ENCODE measurements at regions not wholly inside any gene's neighbourhood (a gene's known extent, or its start where the extent isn't known, plus 50 kb on each side); places are given as distances from the start of the nearest gene placed in this dataset.
A peak's percentile ranks its signal among the peaks of the same experiment; 100 is the strongest.

GRCh38 chr5:125103459-125103858 lies 357.0 kb upstream of the ZNF608 start:
- DNase-seq = no peak

- no peak for DNase-seq
Observed at GRCh38 chr5:125106271-125106670, 359.8 kb upstream of the ZNF608 start.

- DNase-seq = no peak
Observed at GRCh38 chr5:125106881-125107280, 360.4 kb upstream of the ZNF608 start.

- DNase-seq = no peak
Observed at GRCh38 chr5:125109293-125109692, 362.9 kb upstream of the ZNF608 start.

GRCh38 chr5:125109816-125110215 lies 363.4 kb upstream of the ZNF608 start:
- DNase-seq = no peak

- DNase-seq = no peak
Observed at GRCh38 chr5:125112196-125112595, 365.8 kb upstream of the ZNF608 start.

- peak; percentile 6 to 11 for DNase-seq
Observed at GRCh38 chr5:125113328-125113727, 366.9 kb upstream of the ZNF608 start.

DNA sequence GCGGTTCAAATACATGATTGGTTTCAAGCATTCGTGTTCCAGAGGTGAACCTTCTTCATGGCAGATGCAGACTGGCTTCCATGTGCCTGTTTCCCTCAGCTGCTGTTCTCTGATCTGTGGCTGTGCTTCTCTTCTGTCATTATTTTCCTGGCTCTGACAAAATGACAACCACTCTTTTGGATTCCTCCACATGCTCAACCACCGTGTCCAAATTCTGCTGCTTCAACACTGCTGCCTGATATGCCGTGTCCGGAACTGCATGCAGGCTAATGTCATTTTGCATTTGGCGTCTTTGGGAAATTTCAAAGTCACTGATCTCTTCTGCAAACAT lies 368.7 kb upstream of the ZNF608 start:
- no peak for DNase-seq

- no peak for DNase-seq
Observed at GRCh38 chr5:125117566-125117965, 371.1 kb upstream of the ZNF608 start.

GRCh38 chr5:125120012-125120411 lies 373.6 kb upstream of the ZNF608 start:
- no peak for DNase-seq

DNA sequence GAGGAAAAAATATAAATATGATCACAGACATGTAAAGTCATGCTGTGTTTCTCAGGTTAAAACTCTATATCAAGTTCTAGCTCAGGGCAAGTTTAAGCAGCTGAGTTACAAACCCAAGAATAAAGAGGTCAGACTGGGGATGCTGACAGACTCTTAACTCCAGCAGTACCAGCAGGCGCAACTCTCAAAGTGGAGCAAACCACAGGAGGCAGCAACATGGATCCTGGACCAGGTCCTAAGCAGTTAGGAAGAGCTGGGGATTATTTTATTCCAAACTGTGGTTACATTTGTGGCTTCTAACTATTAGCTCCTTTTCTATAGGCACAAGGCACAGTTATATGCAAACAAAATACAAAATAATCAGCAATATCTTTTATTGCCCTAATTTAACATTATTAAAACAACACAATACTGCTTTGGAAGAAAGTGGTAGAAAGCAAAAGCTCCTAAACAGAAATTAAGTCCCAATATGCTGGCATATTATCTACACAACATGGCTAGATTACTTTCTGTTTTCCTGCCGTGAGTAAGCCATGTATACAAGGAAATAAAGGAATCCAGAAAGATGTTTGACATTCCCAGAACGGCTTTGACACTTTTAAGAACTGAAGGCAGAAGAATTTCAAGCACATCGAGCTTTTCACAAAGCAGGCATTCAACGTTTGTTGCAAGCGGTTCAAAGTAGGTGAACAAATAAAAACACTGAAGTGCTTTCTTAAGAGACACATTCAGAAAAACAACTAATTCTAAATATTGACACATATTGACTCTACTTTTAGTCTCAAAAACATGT lies 378.8 kb upstream of the ZNF608 start:
- no peak for DNase-seq

- no peak for DNase-seq
Observed at GRCh38 chr5:125126050-125126449, 379.6 kb upstream of the ZNF608 start.

- no peak for DNase-seq
Observed at GRCh38 chr5:125129151-125129806, 382.8 kb upstream of the ZNF608 start.

DNA sequence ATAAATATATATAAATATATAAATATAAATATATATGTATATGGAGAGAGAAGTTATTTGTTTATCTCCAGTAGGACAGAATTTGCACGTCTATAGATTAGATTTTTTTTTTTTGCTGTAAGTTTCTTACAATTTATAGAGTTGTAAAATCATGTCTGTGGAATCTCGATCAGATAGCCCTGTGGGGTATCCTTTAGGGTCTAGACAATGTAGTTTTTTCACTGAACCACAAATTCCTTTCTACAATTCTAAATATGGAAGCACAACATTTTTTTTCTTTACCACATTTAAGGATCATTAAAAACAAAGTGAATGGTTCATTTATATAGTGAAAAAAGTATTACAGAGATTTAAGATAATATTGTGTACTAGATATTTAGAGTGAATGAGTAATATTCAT lies 384.2 kb upstream of the ZNF608 start:
- no peak for DNase-seq

- DNase-seq = no peak
Observed at GRCh38 chr5:125134216-125135081, 388.0 kb upstream of the ZNF608 start.

GRCh38 chr5:125137535-125137934 lies 391.1 kb upstream of the ZNF608 start:
- DNase-seq = no peak

GRCh38 chr5:125138266-125138665 lies 391.8 kb upstream of the ZNF608 start:
- DNase-seq = no peak

DNA sequence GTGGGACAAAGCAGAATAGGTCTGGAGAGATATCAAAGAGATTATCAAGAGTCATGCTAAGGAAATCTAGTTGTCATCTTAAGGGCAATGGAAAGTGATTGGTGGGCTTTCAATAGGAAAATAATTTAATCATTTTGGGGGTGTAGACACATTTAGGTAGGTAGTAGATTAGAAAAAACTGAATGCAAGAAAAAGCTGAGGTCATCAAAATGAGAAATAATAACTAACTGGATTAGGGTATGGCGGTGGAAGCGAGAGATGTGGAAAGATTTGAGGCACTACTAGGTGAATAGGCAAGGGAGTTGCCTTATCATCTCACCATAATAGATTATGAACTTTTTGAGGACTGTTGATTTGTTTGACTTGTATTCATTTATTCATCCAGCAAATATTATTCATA lies 393.2 kb upstream of the ZNF608 start:
- no peak for DNase-seq

DNA sequence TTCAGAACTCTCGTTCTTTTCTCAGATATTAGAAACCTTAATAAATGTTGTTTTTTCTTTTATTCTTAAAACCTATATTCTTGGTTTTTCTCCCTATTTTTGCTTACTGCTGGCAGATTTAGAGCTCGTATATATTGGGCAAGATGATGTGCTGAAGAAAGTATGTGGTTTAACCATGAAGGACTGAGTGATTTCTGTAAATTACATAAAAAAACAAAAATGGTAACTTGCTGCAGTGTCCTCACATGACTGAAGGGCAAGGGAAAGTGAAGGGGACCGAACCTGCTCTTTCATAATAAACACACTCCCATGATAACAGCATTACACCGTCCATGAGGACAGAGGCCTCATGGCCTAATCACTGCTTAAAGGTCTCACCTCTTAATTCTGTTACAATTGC lies 393.8 kb upstream of the ZNF608 start:
- DNase-seq = no peak

- DNase-seq = no peak
Observed at GRCh38 chr5:125140855-125141254, 394.4 kb upstream of the ZNF608 start.

DNA sequence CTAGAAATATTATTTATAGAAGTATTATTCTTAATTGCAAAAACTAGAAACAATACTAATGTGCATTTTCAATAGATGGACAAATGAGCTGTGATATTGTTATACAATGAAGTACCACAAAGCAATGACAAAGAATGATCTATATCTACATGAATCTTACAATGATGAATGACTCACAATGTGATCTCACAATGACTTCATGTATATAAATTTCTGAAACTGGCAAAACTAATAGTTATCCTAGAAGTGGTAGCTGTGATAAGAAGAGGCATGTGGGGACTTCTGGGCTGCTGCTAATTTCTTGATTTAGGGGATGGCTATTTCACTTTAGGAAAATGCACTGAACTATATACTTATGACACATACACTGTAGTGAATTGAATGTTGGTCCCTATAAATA lies 396.0 kb upstream of the ZNF608 start:
- DNase-seq = no peak

- no peak for DNase-seq
Observed at GRCh38 chr5:125143011-125143410, 396.6 kb upstream of the ZNF608 start.

DNA sequence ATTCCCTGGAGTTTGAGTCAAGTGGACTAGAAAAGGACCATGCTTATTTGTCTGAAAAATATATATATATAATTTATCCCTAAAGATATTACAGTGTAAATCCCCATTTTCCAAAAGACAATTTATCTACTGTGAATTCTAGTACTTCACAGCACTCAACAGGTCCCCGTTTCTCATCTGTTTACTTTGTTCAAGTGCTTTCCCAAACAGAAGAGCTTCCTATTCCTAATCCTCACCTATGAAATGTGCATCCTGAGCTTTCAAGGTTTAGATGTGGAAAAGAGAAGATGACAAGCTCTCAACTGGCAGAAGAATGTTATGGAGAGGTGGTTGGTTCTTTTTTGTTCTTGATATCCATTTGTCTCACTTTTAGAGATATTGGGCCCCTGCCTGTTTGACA lies 401.6 kb upstream of the ZNF608 start:
- no peak for DNase-seq

- no peak for DNase-seq
Observed at GRCh38 chr5:125148706-125149105, 402.3 kb upstream of the ZNF608 start.
